DMS79 treated with DMSO at 0.1 percent for 48 hours (cell line): ENCODE measurements at regions not wholly inside any gene's neighbourhood (a gene's known extent, or its start where the extent isn't known, plus 50 kb on each side); places are given as distances from the start of the nearest gene placed in this dataset.

Source experiments
- DNase-seq: peaks from one replicate; lab custom pipeline; 2025; lab: John Stamatoyannopoulos, UW

DNA sequence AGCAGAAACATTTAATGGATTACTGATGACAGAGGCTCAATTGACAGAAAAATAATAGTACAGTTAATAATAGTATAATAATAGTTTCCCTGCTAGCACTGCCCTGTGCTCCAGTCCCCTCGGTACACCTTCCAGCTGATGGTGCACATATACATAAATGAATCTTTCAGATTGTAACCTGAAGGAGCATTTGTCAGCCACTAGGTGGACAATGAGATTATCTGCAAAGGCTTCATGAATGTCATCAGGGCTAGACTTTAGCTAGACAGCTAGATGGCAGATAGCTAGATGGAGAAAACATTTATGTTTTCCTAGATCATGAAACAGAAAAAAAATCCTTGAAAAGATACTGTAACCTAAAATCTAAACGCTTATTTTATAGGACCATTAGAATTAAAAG lies 304.4 kb upstream of the SMC2 start:
- DNase-seq = no peak

- no peak for DNase-seq
Measured at GRCh38 chr9:103798620-103799019, 295.5 kb upstream of the SMC2 start.

DNA sequence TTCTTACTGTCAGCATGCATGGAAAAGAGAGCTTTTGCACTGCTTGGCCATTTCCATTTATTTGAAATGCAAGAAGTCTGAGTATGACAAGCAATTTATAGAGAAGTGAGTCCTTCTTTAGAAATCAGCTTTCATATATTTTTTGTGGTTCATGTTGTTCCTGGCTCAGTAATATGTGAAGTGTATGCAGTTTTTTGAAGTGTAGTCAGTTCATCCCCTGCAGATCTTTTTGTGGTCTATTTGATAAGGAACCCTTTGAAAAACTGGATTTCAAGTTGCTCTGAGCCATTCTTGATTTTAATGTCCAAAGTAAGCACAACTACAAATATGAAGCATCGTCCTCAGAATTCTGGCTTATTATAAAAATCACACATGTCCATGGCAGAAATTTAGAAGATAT lies 294.1 kb upstream of the SMC2 start:
- no peak for DNase-seq

- DNase-seq = no peak
Measured at GRCh38 chr9:103802068-103802467, 292.0 kb upstream of the SMC2 start.

DNA sequence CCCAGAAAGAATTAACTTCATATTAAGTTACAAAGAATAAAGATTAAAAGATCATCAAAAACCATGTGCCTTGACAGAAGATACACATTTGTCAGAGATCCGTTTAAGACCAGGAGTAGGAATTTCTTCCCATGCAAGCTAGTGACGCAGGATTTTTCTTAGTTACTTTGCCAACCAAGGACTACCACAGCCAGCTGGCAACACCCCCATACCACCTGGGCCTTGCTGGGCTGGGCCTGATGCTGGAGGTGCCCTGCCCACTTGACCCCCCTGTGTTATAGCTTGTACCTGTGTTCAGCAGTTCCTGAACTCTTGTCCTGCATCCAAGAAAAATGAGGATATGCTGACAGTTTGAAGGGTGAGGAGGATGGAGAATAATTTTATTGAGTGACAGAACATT lies 290.9 kb upstream of the SMC2 start:
- no peak for DNase-seq

GRCh38 chr9:103804077-103804735 lies 289.9 kb upstream of the SMC2 start:
- no peak for DNase-seq

DNA sequence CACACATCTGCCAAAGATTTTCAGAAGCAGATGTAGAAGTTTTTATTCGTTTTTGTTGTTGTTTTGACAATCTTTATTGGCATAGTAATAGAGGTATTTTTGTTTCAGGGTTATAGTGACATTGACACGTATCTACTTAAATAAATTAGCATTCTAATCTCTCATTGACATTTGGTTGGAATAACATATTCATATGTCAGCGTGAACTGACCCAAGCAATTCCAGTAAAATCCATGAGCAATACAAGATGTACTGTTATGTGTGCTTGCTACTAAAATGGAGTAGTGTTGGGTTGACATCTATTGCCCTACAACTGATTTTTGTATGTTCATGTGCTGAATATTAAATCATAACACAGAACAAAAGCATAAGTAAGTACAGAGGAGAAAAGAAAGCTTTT lies 284.4 kb upstream of the SMC2 start:
- no peak for DNase-seq

DNA sequence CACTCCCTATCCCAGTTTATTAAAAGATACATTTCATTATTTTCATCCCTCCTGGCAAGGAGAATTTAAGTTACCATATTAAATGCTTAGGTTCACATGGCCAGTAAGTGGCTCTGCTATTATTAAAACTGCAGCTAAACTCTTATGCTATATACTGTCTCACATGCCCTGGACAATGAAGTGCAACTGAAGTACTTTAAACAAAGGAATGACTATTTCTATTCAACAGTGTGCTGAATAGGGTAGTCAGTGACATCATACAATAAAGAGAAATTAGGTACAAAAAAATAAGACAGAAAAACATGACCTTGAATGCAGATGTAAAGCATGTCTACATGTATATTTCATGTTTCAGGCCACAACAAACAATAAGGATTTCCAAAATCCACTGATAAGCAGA lies 282.6 kb upstream of the SMC2 start:
- DNase-seq = no peak

DNA sequence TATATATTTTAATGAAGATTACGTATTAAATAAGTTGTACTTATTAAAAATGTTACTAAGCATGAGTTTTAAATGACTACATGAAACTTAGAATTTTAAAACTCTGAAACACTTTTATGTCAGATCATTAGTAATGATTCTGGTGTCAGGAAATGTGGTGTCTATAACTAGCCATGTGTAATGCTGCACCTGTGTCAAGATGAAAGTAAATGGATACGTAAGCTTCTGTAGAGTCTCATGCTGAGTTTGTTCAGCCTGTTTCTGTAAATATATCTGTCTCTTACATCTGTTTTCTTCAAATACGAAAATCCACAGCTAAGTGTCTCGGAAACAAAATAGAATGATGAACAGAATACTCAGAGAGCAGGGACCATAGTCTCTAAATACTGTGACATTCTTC lies 278.0 kb upstream of the SMC2 start:
- no peak for DNase-seq

DNA sequence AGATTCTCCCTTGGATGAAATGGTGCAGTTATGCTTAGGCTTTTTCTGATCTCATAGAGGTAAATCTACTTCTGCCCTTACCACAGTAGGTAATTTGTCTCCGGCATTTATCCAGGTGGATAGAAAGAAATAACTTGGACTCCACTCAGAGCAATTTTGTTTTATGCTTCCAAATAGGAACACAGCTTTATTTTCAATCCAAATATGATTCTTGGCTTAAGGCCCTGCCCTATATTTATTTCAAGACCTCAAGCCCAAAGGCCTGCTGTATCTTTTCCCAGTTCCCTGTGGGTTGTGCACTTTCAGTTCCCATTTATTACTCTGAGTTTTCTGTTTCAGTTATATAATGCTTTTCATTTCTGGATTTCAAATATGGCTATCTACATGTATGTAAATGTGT lies 274.2 kb upstream of the SMC2 start:
- DNase-seq = no peak

GRCh38 chr9:103821115-103821514 lies 273.0 kb upstream of the SMC2 start:
- no peak for DNase-seq

GRCh38 chr9:103837940-103838339 lies 256.2 kb upstream of the SMC2 start:
- DNase-seq = no peak

DNA sequence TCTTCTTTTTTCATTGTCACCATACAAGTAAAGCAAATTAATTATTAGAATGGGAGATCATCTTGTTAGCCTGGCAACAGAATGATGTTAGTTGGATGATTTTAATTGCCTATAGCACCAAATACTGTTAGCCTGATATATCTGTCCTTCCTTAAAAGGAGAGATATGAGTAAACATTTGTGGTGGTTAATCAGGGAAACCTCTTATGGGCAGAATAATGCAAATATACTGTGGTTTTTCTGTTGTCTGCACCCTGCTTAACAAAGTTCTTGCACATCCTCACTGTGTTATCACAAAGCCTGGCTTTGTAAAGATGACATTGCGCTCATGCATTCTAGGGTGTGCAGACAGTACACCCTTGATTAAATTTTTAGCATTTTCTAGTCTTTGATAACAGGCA lies 254.9 kb upstream of the SMC2 start:
- no peak for DNase-seq

DNA sequence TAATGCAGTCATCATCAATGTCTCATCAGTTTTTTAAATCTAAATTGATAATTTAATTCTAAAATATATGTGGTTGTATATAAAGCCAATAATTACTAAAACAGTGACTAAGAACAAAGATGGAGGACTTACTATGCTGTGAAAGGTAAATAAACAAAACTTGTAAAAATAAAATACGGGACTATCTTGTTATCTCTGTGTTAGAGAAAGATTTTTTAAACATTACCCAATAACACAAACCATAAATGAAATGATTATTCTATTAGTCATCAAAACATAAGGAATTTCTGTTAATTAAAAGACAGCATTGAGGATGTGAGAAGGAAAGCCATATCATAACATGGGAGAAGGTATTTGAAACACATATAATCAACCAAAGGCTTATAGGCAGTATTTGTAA lies 226.2 kb upstream of the SMC2 start:
- DNase-seq = no peak

DNA sequence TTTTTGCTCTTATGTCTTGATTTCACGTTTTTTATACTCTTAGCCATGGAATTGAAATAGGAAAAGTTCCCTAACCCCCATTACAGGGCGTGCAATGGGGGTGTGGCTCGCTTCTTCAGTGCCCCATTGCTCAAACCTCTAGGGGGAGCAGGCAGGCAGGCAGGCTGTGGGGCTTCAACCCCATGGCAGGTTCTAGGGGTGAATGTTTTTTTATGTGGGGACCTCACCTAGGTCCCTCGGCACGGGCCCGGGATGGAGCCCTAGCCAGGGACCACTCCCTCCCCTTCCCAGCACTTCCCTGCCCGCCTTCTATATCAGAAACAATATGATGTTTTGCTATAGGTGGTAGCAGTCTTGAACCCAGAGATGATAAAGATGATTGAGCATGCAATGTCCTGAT lies 221.3 kb upstream of the SMC2 start:
- DNase-seq = no peak

GRCh38 chr9:103881419-103881818 lies 212.7 kb upstream of the SMC2 start:
- DNase-seq = no peak

DNA sequence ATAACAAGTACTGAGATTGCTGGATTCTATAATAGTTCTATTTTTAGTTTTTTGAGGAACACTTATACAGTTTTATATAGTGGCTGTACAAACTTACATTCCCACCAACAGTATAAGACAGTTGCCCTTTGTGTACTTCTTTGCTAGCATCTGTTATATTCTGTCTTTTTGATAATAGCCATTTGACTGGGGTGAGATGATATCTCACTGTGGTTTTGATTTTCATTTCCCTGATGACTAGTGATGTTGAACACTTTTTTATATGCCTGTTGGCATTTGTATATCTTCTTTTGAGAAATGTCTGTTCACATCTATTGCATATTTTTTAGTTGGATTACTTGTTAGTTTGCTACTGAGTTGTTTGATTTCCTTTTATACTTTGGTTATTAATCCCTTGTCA lies 204.1 kb upstream of the SMC2 start:
- no peak for DNase-seq

- DNase-seq = no peak
Measured at GRCh38 chr9:103894184-103894583, 199.9 kb upstream of the SMC2 start.

DNA sequence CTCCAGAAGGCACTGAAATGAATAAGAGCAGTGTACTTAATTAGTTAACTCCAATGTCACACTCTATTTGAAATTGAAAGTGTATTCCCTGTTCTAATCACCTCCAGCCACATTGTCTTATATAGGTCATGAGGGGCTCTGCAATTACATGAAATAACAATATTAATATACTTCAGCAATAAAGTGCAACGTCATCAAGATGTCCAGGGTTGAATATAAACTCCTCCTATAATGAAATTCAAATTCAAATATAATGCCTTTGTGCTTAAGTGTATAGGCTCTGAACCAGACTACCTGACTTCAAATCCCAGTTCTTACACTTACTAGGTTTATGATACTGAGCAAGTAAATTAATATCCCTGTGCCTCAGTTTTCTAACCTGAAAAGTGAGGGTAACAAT lies 195.6 kb upstream of the SMC2 start:
- no peak for DNase-seq

DNA sequence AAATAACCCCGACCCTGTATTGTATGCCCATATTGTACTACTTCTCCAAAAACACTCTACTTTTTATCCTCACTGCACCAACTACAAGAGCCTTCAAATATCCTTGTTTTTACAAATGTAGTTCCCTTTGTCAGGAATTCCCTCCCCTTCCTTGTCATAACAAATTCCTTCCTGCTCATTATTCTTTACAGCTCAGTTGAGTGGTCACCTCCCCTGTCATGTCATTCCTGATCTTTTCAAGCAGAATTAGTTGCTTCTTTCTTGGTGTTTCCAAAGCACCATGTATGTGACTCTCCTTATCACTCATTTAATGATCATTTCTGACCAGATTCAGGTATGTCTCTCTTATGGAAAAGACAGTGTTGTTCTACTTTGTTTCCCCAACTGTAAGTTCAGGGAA lies 194.2 kb upstream of the SMC2 start:
- no peak for DNase-seq

DNA sequence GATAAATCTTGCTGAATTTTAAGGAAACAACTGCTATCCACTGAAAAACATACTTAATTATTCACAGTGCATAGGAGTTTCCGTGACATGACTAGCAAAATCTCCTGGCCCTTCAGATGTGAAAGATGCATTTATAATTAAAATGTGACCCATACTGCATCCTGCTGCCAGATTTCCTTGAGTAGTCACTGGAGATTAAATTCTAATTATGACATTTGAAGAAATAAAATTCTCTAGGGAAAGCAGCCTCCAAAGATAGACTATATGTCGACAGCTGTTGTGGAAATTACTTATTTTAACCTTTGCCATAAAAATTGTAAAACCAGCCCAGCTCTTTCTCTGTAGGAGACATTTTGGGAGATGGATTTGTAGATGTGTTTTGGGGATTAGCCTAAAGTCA lies 193.6 kb upstream of the SMC2 start:
- no peak for DNase-seq

DNA sequence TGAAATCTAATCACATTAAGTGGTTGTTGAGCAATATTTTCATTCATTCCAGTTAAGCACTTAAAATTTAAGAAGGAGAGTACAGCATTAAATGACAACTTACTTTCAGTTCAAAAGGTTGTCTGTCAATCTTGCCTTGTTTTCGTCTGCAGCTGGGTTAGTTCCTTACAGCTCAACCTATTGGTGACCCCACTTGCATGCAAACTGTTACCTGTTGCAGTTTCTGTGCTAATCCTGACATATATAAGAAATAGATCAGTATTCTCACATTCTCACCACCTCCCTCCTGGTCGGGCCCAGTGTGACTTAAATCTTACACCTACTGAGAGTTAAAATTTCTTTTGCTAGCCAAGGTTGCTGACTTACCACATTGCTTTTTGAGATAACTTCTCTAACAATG lies 191.8 kb upstream of the SMC2 start:
- no peak for DNase-seq

DNA sequence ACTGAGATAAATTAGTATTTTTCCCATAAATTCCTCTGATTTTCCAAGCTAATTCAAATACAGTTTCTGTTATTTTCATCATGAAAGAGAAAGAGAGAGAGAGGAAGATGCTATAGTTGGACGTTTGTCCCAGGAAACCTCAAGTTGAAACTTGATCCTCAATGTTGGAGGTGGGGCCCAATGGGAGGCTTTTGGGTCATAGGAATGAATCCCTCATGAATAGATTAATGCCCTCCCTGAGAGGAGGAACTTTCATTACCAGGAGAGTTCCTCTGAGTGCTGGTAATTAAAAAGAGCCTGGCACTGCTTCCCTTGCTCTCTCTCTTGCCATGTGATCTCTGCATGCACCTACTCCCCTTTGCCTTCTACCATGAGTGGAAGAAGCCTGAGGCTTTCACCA lies 189.9 kb upstream of the SMC2 start:
- DNase-seq = no peak

DNA sequence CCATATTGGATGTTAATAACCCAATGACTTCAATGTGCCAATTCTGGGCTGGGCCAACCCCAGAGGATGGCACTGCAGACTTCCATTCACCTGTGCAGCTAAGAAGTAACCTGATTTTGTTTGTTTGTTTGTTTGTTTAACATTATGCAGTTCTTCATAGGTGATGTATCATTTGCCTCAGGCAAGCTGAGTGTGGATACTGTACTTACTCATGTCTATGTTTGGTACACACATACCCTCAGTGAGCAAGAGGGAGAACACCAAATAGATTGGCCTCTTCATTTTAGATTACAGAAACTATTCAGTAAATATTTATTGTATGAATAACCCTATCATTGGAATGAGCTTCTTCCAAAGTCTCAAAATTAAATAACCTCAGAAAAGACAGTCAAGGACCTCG lies 180.2 kb upstream of the SMC2 start:
- DNase-seq = no peak
